Mesendoderm (in vitro differentiated cells): ENCODE measurements at regions not wholly inside any gene's neighbourhood (a gene's known extent, or its start where the extent isn't known, plus 50 kb on each side); places are given as distances from the start of the nearest gene placed in this dataset.
"Not testable (repeated sequence)": the region's sequence is repeated elsewhere in the genome, so short reads cannot be mapped to it uniquely, and the experiment has no call there.

Experiments
- DNase-seq: peaks from one replicate; pipeline ENCODE4 v3.0.0; 2013
- H2AK5ac ChIP-seq: 2 replicates; pipeline ENCODE4 v1.6.1; 2013; ENCODE audit warnings: low read length, inconsistent platforms
- H2BK120ac ChIP-seq: 2 replicates; pipeline ENCODE4 v1.6.1; 2013; ENCODE audit warnings: low read depth, mild to moderate bottlenecking, low read length, moderate library complexity, mixed read lengths
- H2BK15ac ChIP-seq: replicated peaks from 2 replicates; pipeline ENCODE4 v1.6.1; 2013; ENCODE audit warnings: low read depth, mild to moderate bottlenecking, moderate library complexity
- H2BK5ac ChIP-seq: 2 replicates; pipeline ENCODE4 v1.6.1; 2013; ENCODE audit warnings: low read length, inconsistent platforms
- H3K18ac ChIP-seq: 2 replicates; pipeline ENCODE4 v1.6.1; 2013; ENCODE audit warnings: mild to moderate bottlenecking, low read length, mixed read lengths
- H3K23ac ChIP-seq: one replicate; pipeline ENCODE4 v1.6.1; 2013; ENCODE audit warnings: low read length
- H3K27ac ChIP-seq: 2 replicates; pipeline ENCODE4 v1.5.1; 2013; ENCODE audit warnings: low read depth, mild to moderate bottlenecking, inconsistent platforms, low read length, moderate library complexity
- H3K27me3 ChIP-seq: 2 replicates; pipeline ENCODE4 v1.6.1; 2013; ENCODE audit warnings: low read length, control low read depth, mild to moderate bottlenecking, inconsistent platforms; ENCODE audit not compliant: insufficient read depth, poor library complexity
- H3K36me3 ChIP-seq: 2 replicates; pipeline ENCODE4 v1.6.1; 2013; ENCODE audit warnings: low read length, inconsistent platforms; ENCODE audit not compliant: control insufficient read depth, insufficient read depth
- H3K4ac ChIP-seq: one replicate; pipeline ENCODE4 v1.6.1; 2013; ENCODE audit warnings: low read depth, mild to moderate bottlenecking, low read length, moderate library complexity
- H3K4me1 ChIP-seq: 2 replicates; pipeline ENCODE4 v1.6.1; 2013; ENCODE audit warnings: low read depth, low read length, inconsistent platforms; ENCODE audit not compliant: control insufficient read depth
- H3K4me2 ChIP-seq: 2 replicates; pipeline ENCODE4 v1.6.1; 2013; ENCODE audit warnings: low read length
- H3K4me3 ChIP-seq: 2 replicates; pipeline ENCODE4 v1.5.1; 2013; ENCODE audit warnings: mild to moderate bottlenecking, low read length
- H3K56ac ChIP-seq: one replicate; pipeline ENCODE4 v1.6.1; 2013; ENCODE audit warnings: low read length
- H3K79me1 ChIP-seq: 2 replicates; pipeline ENCODE4 v1.6.1; 2013; ENCODE audit warnings: low read length, inconsistent platforms
- H3K79me2 ChIP-seq: 2 replicates; pipeline ENCODE4 v1.6.1; 2013; ENCODE audit warnings: mild to moderate bottlenecking, low read length; ENCODE audit not compliant: control insufficient read depth, insufficient read depth
- H3K9ac ChIP-seq: 2 replicates; pipeline ENCODE4 v1.6.1; 2013; ENCODE audit warnings: low read length, inconsistent platforms
- H4K5ac ChIP-seq: one replicate; pipeline ENCODE4 v1.6.1; 2013; ENCODE audit warnings: low read length
- H4K8ac ChIP-seq: one replicate; pipeline ENCODE4 v1.6.1; 2013; ENCODE audit warnings: low read depth, mild to moderate bottlenecking, control low read depth, low read length, moderate library complexity
- WGBS: extraction: QIAGEN DNeasy Blood & Tissue Kit; methylation state at CpG from one replicate; pipeline ENCODE4 v1.1.7; 2013; ENCODE audit warnings: low lambda C conversion rate, missing lambda C conversion rate; ENCODE audit not compliant: insufficient coverage; ENCODE audit errors: extremely low coverage; 5-methylcytosine and 5-hydroxymethylcytosine counted together

DNA sequence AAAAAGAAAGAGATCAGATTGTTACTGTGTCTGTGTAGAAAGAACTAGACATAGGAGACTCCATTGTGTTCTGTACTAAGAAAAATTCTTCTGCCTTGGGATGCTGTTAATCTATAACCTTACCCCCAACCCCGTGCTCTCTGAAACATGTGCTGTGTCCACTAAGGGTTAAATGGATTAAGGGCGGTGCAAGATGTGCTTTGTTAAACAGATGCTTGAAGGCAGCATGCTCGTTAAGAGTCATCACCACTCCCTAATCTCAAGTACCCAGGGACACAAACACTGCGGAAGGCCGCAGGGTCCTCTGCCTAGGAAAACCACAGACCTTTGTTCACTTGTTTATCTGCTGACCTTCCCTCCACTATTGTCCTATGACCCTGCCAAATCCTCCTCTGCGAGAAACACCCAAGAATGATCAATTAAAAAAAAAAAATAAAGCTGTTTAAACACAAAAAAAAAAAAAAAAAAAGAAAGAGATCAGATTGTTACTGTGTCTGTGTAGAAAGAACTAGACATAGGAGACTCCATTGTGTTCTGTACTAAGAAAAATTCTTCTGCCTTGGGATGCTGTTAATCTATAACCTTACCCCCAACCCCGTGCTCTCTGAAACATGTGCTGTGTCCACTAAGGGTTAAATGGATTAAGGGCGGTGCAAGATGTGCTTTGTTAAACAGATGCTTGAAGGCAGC is 58.6 kb downstream of the ANXA2R start:
- H3K9ac ChIP-seq, H3K4me1 ChIP-seq, H3K27me3 ChIP-seq, DNase-seq, H3K79me1 ChIP-seq, H3K4me3 ChIP-seq, H2BK15ac ChIP-seq, H3K27ac ChIP-seq, H3K18ac ChIP-seq, H2BK120ac ChIP-seq, H3K79me2 ChIP-seq, H3K4me2 ChIP-seq, H4K8ac ChIP-seq, H3K23ac ChIP-seq, H3K36me3 ChIP-seq, H2AK5ac ChIP-seq, H2BK5ac ChIP-seq, H4K5ac ChIP-seq, H3K56ac ChIP-seq, H3K4ac ChIP-seq: not testable (repeated sequence)
- no CpG with 5 or more reads among the region's 8 CpGs for WGBS

DNA sequence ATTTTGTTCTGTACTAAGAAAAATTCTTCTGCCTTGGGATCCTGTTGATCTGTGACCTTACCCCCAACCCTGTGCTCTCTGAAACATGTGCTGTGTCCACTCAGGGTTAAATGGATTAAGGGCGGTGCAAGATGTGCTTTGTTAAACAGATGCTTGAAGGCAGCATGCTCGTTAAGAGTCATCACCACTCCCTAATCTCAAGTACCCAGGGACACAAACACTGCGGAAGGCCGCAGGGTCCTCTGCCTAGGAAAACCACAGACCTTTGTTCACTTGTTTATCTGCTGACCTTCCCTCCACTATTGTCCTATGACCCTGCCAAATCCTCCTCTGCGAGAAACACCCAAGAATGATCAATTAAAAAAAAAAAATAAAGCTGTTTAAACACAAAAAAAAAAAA is 59.1 kb downstream of the ANXA2R start:
- H3K56ac ChIP-seq, H3K36me3 ChIP-seq, DNase-seq, H3K4me1 ChIP-seq, H2BK120ac ChIP-seq, H3K79me2 ChIP-seq, H3K4ac ChIP-seq, H3K27me3 ChIP-seq, H3K9ac ChIP-seq, H3K18ac ChIP-seq, H2BK5ac ChIP-seq, H2BK15ac ChIP-seq, H4K8ac ChIP-seq, H2AK5ac ChIP-seq, H3K4me2 ChIP-seq, H3K79me1 ChIP-seq, H4K5ac ChIP-seq, H3K27ac ChIP-seq, H3K23ac ChIP-seq, H3K4me3 ChIP-seq: not testable (repeated sequence)
- WGBS: no CpG with 5 or more reads among the region's 5 CpGs

DNA sequence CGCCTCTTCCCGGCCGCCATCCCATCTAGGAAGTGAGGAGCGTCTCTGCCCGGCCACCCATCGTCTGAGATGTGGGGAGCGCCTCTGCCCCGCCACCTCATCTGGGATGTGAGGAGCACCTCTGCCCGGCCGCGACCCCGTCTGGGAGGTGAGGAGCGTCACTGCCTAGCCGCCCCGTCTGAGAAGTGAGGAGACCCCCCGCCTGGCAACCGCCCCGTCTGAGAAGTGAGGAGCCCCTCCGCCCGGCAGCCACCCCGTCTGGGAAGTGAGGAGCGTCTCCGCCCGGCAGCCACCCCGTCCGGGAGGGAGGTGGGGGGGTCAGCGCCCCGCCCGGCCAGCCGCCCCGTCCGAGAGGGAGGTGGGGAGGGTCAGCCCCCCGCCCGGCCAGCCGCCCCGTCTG is 59.7 kb downstream of the ANXA2R start:
- H2BK5ac ChIP-seq, H3K9ac ChIP-seq, H3K4me1 ChIP-seq, H4K5ac ChIP-seq, H3K23ac ChIP-seq, H3K4me2 ChIP-seq, H3K4ac ChIP-seq, H3K79me1 ChIP-seq, H2BK120ac ChIP-seq, H3K27me3 ChIP-seq, H3K36me3 ChIP-seq, H3K79me2 ChIP-seq, H3K56ac ChIP-seq, H2AK5ac ChIP-seq, H3K27ac ChIP-seq, H3K18ac ChIP-seq, H3K4me3 ChIP-seq, H4K8ac ChIP-seq, H2BK15ac ChIP-seq, DNase-seq: not testable (repeated sequence)
- whole genome bisulfite sequencing: no CpG with 5 or more reads among the region's 36 CpGs

DNA sequence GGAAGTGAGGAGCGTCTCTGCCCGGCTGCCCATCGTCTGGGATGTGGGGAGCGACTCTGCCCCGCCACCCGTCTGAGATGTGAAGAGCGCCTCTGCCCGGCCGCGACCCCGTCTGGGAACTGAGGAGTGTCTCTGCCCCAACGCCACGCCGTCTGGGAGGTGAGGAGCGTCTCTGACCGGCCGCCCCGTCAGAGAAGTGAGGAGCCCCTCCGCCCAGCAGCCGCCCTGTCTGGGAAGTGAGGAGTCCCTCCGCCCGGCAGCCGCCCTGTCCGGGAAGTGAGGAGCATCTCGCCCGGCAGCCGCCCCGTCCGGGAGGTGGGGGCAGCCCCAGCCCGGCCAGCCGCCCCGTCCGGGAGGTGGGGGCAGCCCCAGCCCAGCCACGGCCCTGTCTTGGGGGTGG is 60.9 kb downstream of the ANXA2R start:
- H3K27me3 ChIP-seq, H3K79me1 ChIP-seq, H2AK5ac ChIP-seq, H2BK15ac ChIP-seq, H3K4ac ChIP-seq, H3K23ac ChIP-seq, H2BK5ac ChIP-seq, H3K27ac ChIP-seq, H2BK120ac ChIP-seq, H3K4me1 ChIP-seq, DNase-seq, H4K8ac ChIP-seq, H3K4me3 ChIP-seq, H3K56ac ChIP-seq, H3K4me2 ChIP-seq, H4K5ac ChIP-seq, H3K36me3 ChIP-seq, H3K18ac ChIP-seq, H3K79me2 ChIP-seq, H3K9ac ChIP-seq: not testable (repeated sequence)
- no CpG with 5 or more reads among the region's 34 CpGs for WGBS

DNA sequence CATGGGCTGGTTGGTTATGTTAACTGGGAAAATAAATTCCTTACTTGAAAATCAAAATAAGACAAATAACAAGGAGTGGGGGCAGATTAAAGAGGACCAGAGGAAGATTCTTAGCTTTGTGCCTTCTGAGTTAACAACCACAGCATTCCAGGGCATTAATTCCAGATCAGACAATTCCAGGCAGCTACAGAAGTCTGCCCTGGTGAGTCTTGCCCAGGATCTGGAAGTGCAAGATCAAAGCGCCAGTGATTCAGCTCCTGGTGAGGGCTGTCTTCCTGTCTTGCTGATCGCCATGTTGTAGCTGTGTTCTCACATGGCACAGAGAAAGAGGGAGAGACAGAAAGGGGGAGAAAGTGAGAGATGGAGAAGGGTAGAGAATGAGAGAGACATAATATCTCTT is 65.6 kb downstream of the ANXA2R start:
- DNase-seq: no peak
- H3K79me2 ChIP-seq: no peaks in the 10 kb centered on the region
- no peak overlapping the region for H2BK5ac ChIP-seq
- H3K4me2 ChIP-seq: no peak overlapping the region
- H3K27ac ChIP-seq: no peak overlapping the region
- no peak overlapping the region for H3K18ac ChIP-seq
- H2BK15ac ChIP-seq: no peak overlapping the region
- no peak overlapping the region for H4K5ac ChIP-seq
- no peak overlapping the region for H2BK120ac ChIP-seq
- H3K27me3 ChIP-seq: no peaks in the 10 kb centered on the region
- no peak overlapping the region for H3K9ac ChIP-seq
- H3K79me1 ChIP-seq: no peaks in the 10 kb centered on the region
- no peak overlapping the region for H3K56ac ChIP-seq
- H4K8ac ChIP-seq: no peak overlapping the region
- no CpG with 5 or more reads among the region's 2 CpGs for WGBS
- H3K4ac ChIP-seq: no peak overlapping the region
- no peak overlapping the region for H3K4me3 ChIP-seq
- H3K4me1 ChIP-seq: no peaks in the 10 kb centered on the region
- no peak overlapping the region for H2AK5ac ChIP-seq
- no peak overlapping the region for H3K23ac ChIP-seq
- no peaks in the 10 kb centered on the region for H3K36me3 ChIP-seq
